K562 (cell line): ENCODE measurements at regions not wholly inside any gene's neighbourhood (a gene's known extent, or its start where the extent isn't known, plus 50 kb on each side); places are given as distances from the start of the nearest gene placed in this dataset.

Experiments
- ATAC-seq: fragments of 200-7000 bp; cut with Tn5 transposase; 3 replicates; pipeline ENCODE4 v1.9.1; 2020; ENCODE audit warnings: moderate library complexity
- BruUV-seq: library from RNA; stranded (reverse); fragments of 400-500 nt; replicated peaks from 2 replicates; lab custom pipeline; 2021; lab: Mats Ljungman, UMichigan
- CTCF ChIA-PET: fragments of 300-600 bp; formaldehyde crosslinking; extraction: SDS; loops from one replicate; lab custom pipeline; 2021; ENCODE audit warnings: low intra/inter-chr PET ratio; lab: Yijun Ruan, JAX
- POLR2A ChIA-PET: fragments of 300-600, 350-650 bp; sonication (Branson Sonifier 250); formaldehyde crosslinking; extraction: SDS; loops from one replicate; lab custom pipeline; 2021; ENCODE audit warnings: antibody characterized with exemption, inconsistent platforms; lab: Yijun Ruan, JAX
- DNase-seq, 4 experiments: peaks; one replicate each; pipeline versions ENCODE4 v3.0.0 to v3.0.0-alpha.2; 2011 to 2018; ENCODE audit warnings: low spot score in 3 of 4, mixed read lengths in 3 of 4; ENCODE audit errors: extremely low read depth in 1 of 4
- FAIRE-seq: peaks from 2 replicates; lab custom pipeline; 2011; peaks lifted over from hg19 to GRCh38; lab: Jason Lieb, UNC
- H2AFZ ChIP-seq: 2 replicates; pipeline ENCODE4 v1.6.0; 2011; ENCODE audit warnings: low read depth, low read length, control low read depth, inconsistent platforms
- H3K27ac ChIP-seq: fragments of 200-600 bp; 3 replicates; pipeline ENCODE4 v1.8.0; 2011; ENCODE audit warnings: low read depth, mild to moderate bottlenecking, control low read depth, inconsistent platforms, low read length, moderate library complexity, mixed read lengths; ENCODE audit errors: extremely low read depth
- H3K27me3 ChIP-seq, 2 experiments: fragments of 300-600 bp in 1 of 2; 2 replicates in 1 of 2; 3 replicates in 1 of 2; pipeline versions ENCODE4 v1.6.0 to v1.8.0; 2011; ENCODE audit warnings: inconsistent platforms in 2 of 2, low read length in 2 of 2, mild to moderate bottlenecking in 1 of 2, mixed read lengths in 1 of 2, moderate library complexity in 1 of 2; ENCODE audit not compliant: control insufficient read depth in 2 of 2, insufficient read depth in 2 of 2
- H3K36me3 ChIP-seq: fragments of 300-600 bp; 3 replicates; pipeline ENCODE4 v1.8.0; 2011; ENCODE audit warnings: mild to moderate bottlenecking, low read length, inconsistent platforms; ENCODE audit not compliant: control insufficient read depth, insufficient read depth
- H3K4me1 ChIP-seq, 2 experiments: fragments of 200-600 bp in 1 of 2; replicated peaks in 1 of 2; 2 replicates in 1 of 2; 3 replicates in 1 of 2; pipeline versions ENCODE4 v1.5.1 to v1.8.0; 2011; ENCODE audit warnings: inconsistent platforms in 2 of 2, low read length in 2 of 2, mild to moderate bottlenecking in 1 of 2, mixed read lengths in 1 of 2, moderate library complexity in 1 of 2; ENCODE audit not compliant: control insufficient read depth in 2 of 2, insufficient read depth in 2 of 2
- H3K4me2 ChIP-seq: 2 replicates; pipeline ENCODE4 v1.6.1; 2011; ENCODE audit warnings: low read length, control low read depth, inconsistent platforms, mixed read lengths; ENCODE audit not compliant: insufficient read depth
- H3K4me3 ChIP-seq: fragments of 200-600 bp; sonication (generic), shearing (Covaris generic); 2 replicates; pipeline ENCODE4 v1.5.1; 2016; ENCODE audit warnings: control low read depth, inconsistent platforms
- H3K79me2 ChIP-seq: fragments of 200-600 bp; 3 replicates; pipeline ENCODE4 v1.8.0; 2011; ENCODE audit warnings: low read length, inconsistent platforms; ENCODE audit not compliant: control insufficient read depth, insufficient read depth
- H3K9ac ChIP-seq, 2 experiments: 2 replicates each; pipeline versions ENCODE4 v1.6.0 to v1.6.1; 2011; ENCODE audit warnings: low read depth in 2 of 2, low read length in 2 of 2, control low read depth in 1 of 2, inconsistent platforms in 1 of 2, mild to moderate bottlenecking in 1 of 2, mixed read lengths in 1 of 2; ENCODE audit not compliant: insufficient read depth in 1 of 2
- H3K9me1 ChIP-seq: one replicate; pipeline ENCODE4 v1.6.0; 2011; ENCODE audit warnings: inconsistent platforms, mild to moderate bottlenecking, low read length, moderate library complexity; ENCODE audit not compliant: control insufficient read depth, insufficient read depth
- H3K9me3 ChIP-seq: replicated peaks from 2 replicates; pipeline ENCODE4 v1.5.1; 2011; ENCODE audit warnings: low read depth, low read length, inconsistent platforms; ENCODE audit not compliant: control insufficient read depth, insufficient read depth
- H4K20me1 ChIP-seq: replicated peaks from 2 replicates; pipeline ENCODE4 v1.6.1; 2011; ENCODE audit warnings: low read length, inconsistent platforms, mixed read lengths; ENCODE audit not compliant: control insufficient read depth, insufficient read depth
- CHD4 ChIP-seq: fragments of 200-600 bp; sonication (generic); IDR thresholded peaks from 3 replicates; pipeline ENCODE4 v1.6.1; 2012; ENCODE audit warnings: low read depth, mild to moderate bottlenecking, mixed read lengths, low read length, inconsistent platforms; ENCODE audit not compliant: insufficient read depth, insufficient replicate concordance, poor library complexity, severe bottlenecking
- NFATC3 ChIP-seq: fragments of 450-650 bp; IDR thresholded peaks from 2 replicates; pipeline ENCODE4 v1.6.1; 2017; ENCODE audit warnings: mild to moderate bottlenecking
- PTRF ChIP-seq: fragments of 450-650 bp; IDR thresholded peaks from 2 replicates; pipeline ENCODE4 v1.6.1; 2016; ENCODE audit warnings: mild to moderate bottlenecking, missing genetic modification characterization, missing compliant biosample characterization
- RAD51 ChIP-seq: fragments of 450-650 bp; IDR thresholded peaks from 2 replicates; pipeline ENCODE4 v1.7.1; 2016; ENCODE audit warnings: low read depth, mild to moderate bottlenecking, borderline replicate concordance
- ZEB2 ChIP-seq: fragments of 450-650 bp; IDR thresholded peaks from 2 replicates; pipeline ENCODE4 v1.6.1; 2016
- ZZZ3 ChIP-seq: fragments of 450-650 bp; IDR thresholded peaks from 2 replicates; pipeline ENCODE4 v1.6.1; 2016; ENCODE audit warnings: antibody characterized with exemption, mild to moderate bottlenecking, moderate library complexity
- WGBS: fragments of 100-300 bp; shearing (Covaris generic); methylation state at CpG from one replicate; pipeline ENCODE4 v1.1.6; 2016; ENCODE audit warnings: low coverage, mixed read lengths; ENCODE audit not compliant: insufficient coverage; ENCODE audit errors: missing lambda C conversion rate; 5-methylcytosine and 5-hydroxymethylcytosine counted together
- in situ Hi-C: fragments of 300-500 bp; cut with MboI; formaldehyde crosslinking; loops from 4 replicates; pipeline ENCODE4 v1.15.0; 2018; ENCODE audit warnings: inconsistent platforms, mixed read lengths
- intact Hi-C: fragments of 100-400 bp; cut with micrococcal nuclease; formaldehyde crosslinking; loops from 2 replicates; pipeline ENCODE4 v1.14.2; 2022
- TF ChIP-seq, protein P1 (sequence below): fragments of 250-450 bp; sonication (Bioruptor Pico); IDR thresholded peaks from 2 replicates; pipeline ENCODE4 v1.5.0; 2021; ENCODE audit warnings: mild to moderate bottlenecking, moderate library complexity
- TF ChIP-seq, protein P2 (sequence below): fragments of 450-650 bp; IDR thresholded peaks from 2 replicates; pipeline ENCODE4 v1.6.1; 2016
- TF ChIP-seq, protein P3 (sequence below), 2 experiments: fragments of 450-650 bp; formaldehyde crosslinking in 1 of 2; IDR thresholded peaks; 2 replicates each; pipeline versions ENCODE4 v1.4.0 to v1.6.1; 2014 to 2020; ENCODE audit warnings: mild to moderate bottlenecking in 2 of 2, borderline replicate concordance in 1 of 2, low read depth in 1 of 2

DNA sequence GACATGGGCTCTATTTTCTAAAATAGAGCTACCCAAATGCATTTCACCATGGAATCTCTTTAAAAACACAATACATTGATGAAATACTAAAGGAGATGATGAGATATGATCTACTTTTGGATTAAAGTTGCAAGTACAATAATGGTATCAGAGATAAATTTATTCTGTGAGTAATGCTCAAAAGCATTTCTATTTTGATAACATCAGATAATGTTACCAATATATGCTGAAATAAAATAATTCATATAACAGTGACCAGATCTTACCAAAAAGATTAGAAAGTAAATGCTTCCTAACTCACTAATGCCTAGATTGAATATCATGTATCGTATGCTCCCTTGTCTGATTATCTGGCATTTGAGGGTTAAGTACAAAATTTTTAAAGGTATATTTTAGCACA, 761.8 kb upstream of the ZNF608 start:
- CTCF ChIA-PET, result no interaction called here
- no peak overlapping the region for H3K9ac ChIP-seq
- no peaks in the 10 kb centered on the region for H4K20me1 ChIP-seq
- in situ Hi-C loops (no loop called here), intact Hi-C loops (no loop called here)
- WGBS, result 0% methylated on average over 1 of the region's 1 CpG
- no peak overlapping the region for H3K4me3 ChIP-seq
- no peaks in the 10 kb centered on the region for H3K79me2 ChIP-seq
- no peak overlapping the region for H2AFZ ChIP-seq
- H3K27me3 ChIP-seq, result no peaks in the 10 kb centered on the region
- H3K27ac ChIP-seq, result no peak overlapping the region
- FAIRE-seq (no peak), ATAC-seq (no peak), DNase-seq (no peak)
- no peaks in the 10 kb centered on the region for H3K4me1 ChIP-seq
- no peak overlapping the region for H3K4me2 ChIP-seq
- H3K9me3 ChIP-seq, result 0 out of 2 replicates have a peak, but pooled peaks cover 2% of the 10 kb centered on the region
- no TSS peak for BruUV-seq
- POLR2A ChIA-PET, result no interaction called here
- no peaks in the 10 kb centered on the region for H3K9me1 ChIP-seq
- no peaks in the 10 kb centered on the region for H3K36me3 ChIP-seq
- TF ChIP-seq NFATC3, result no peak
- no peak for TF ChIP-seq PTRF
- TF ChIP-seq, protein P1, sequence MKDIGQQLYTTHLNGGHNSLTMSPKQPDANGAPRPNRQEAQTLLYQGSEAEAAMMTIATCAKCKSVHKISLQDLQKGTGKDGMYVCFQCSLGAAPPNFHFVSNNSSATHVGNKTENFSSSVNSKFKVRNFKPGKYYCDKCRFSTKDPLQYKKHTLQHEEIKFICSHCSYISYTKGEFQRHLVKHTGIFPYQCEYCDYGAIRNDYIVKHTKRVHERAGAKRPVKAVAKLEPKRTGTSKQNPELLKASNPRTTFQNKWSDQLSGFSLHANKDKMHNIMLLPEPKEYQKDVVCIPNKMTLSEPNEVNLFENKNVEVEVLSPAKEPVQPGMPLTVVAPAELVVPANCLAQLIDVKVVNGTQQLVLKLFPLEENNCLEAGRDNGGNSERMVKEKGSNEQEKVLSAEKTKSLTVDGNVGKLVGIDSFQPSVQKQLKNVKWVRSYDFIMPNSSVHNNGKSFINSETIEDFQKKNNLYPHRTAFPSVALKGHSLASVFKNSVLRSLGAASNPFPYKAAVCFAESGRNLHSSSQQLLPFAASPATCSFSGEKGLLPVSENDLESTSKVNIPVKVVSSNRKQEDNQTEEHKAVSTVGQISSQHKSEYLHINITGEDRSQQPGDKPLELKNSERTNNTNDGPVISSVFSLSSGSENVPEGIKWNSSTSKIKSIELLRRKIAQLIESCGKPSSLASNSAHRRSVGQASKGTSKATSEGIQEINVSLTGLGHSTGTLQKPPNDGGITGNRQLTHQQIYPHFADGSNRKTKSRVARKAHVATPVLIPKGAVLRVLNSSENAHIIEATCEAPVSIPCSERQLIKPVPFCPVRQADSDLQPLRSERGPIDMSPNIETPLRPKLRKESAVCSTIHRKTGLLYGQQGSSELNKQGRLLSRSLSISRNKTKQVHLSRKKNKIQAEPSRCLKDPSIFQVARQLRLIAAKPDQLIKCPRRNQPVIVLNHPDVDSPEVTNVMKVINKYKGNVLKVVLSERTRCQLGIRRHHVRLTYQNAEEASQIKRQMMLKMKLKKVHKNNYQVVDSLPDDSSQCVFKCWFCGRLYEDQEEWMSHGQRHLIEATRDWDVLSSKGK (CRISPR knock-in tag), result no peak
- TF ChIP-seq CHD4, result no peak
- TF ChIP-seq RAD51, result no peak
- TF ChIP-seq, protein P2, sequence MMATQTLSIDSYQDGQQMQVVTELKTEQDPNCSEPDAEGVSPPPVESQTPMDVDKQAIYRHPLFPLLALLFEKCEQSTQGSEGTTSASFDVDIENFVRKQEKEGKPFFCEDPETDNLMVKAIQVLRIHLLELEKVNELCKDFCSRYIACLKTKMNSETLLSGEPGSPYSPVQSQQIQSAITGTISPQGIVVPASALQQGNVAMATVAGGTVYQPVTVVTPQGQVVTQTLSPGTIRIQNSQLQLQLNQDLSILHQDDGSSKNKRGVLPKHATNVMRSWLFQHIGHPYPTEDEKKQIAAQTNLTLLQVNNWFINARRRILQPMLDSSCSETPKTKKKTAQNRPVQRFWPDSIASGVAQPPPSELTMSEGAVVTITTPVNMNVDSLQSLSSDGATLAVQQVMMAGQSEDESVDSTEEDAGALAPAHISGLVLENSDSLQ, result no peak
- no peak for TF ChIP-seq ZEB2
- TF ChIP-seq, protein P3, sequence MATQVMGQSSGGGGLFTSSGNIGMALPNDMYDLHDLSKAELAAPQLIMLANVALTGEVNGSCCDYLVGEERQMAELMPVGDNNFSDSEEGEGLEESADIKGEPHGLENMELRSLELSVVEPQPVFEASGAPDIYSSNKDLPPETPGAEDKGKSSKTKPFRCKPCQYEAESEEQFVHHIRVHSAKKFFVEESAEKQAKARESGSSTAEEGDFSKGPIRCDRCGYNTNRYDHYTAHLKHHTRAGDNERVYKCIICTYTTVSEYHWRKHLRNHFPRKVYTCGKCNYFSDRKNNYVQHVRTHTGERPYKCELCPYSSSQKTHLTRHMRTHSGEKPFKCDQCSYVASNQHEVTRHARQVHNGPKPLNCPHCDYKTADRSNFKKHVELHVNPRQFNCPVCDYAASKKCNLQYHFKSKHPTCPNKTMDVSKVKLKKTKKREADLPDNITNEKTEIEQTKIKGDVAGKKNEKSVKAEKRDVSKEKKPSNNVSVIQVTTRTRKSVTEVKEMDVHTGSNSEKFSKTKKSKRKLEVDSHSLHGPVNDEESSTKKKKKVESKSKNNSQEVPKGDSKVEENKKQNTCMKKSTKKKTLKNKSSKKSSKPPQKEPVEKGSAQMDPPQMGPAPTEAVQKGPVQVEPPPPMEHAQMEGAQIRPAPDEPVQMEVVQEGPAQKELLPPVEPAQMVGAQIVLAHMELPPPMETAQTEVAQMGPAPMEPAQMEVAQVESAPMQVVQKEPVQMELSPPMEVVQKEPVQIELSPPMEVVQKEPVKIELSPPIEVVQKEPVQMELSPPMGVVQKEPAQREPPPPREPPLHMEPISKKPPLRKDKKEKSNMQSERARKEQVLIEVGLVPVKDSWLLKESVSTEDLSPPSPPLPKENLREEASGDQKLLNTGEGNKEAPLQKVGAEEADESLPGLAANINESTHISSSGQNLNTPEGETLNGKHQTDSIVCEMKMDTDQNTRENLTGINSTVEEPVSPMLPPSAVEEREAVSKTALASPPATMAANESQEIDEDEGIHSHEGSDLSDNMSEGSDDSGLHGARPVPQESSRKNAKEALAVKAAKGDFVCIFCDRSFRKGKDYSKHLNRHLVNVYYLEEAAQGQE (IDR thresholded peaks at IDR 0.05; ENCODE audit: borderline replicate concordance), result no peak
- TF ChIP-seq, protein P3 (CRISPR knock-in tag; IDR thresholded peaks at IDR 0.05; ENCODE audit: low read depth), result no peak
- TF ChIP-seq ZZZ3, result no peak
